WERI-Rb-1 (cell line): ENCODE measurements at regions not wholly inside any gene's neighbourhood (a gene's known extent, or its start where the extent isn't known, plus 50 kb on each side); places are given as distances from the start of the nearest gene placed in this dataset.
"Not testable (repeated sequence)": the region's sequence is repeated elsewhere in the genome, so short reads cannot be mapped to it uniquely, and the experiment has no call there.

Experiments used
- DNase-seq: peaks from one replicate; pipeline ENCODE4 v3.0.0-alpha.2; 2020
- H3K27ac ChIP-seq: fragments of 250-450 bp; sonication (Bioruptor Pico); 2 replicates; pipeline ENCODE4 v1.5.1; 2020; ENCODE audit warnings: mild to moderate bottlenecking, moderate library complexity
- H3K27me3 ChIP-seq: fragments of 250-450 bp; sonication (Bioruptor Pico); 2 replicates; pipeline ENCODE4 v1.5.1; 2021; ENCODE audit warnings: mild to moderate bottlenecking, low read depth, moderate library complexity; ENCODE audit not compliant: insufficient read depth, severe bottlenecking
- H3K36me3 ChIP-seq: fragments of 250-450 bp; sonication (Bioruptor Pico); 2 replicates; pipeline ENCODE4 v1.5.1; 2020; ENCODE audit warnings: mild to moderate bottlenecking, moderate library complexity
- H3K4me3 ChIP-seq: 2 replicates; pipeline ENCODE4 v1.5.1; 2011; ENCODE audit warnings: low read depth, mild to moderate bottlenecking, control low read depth, low read length
- H3K9me3 ChIP-seq: fragments of 250-450 bp; sonication (Bioruptor Pico); 2 replicates; pipeline ENCODE4 v1.5.1; 2021; ENCODE audit warnings: mild to moderate bottlenecking, moderate library complexity; ENCODE audit not compliant: severe bottlenecking
- TF ChIP-seq, protein P1 (sequence below): IDR thresholded peaks from 2 replicates; pipeline ENCODE4 v1.5.1; 2011; ENCODE audit warnings: low read depth, mild to moderate bottlenecking, control low read depth, inconsistent platforms, low read length

DNA sequence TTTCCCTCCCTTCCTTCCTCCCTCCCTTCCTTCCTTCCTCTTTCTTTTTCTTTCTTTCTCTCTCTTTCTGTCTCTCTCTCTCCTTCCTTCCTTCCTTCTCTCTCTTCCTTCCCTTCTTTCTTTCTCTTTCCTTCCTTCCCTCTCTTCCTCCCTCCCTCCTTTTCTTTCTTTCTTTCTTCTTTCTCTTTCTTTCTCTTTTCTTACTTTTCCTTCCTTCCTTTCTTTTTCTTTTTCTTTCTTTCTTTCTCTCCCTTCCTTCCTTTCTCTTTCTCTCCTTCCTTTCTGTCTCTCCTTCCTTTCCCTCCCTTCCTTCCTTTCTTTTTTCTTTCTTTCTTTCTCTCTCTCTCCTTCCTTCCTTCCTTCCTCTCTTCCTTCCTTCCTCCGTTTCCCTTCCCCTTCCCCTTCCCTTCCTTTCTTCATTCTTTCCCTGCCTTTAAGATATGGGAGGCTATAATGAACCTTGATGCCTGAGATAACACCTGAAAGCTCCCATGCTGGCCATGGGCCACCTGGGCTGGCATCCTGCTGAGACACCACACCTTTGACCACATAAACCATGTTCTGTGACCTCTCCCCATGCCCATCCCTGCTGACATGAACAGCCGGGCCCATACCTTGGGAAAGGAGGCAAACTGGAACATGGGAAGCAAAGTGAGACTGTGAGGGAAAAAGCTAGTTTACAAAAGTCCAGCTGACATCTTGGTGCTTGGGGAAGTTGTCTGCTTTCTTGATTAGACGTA is 197.8 kb upstream of the ZNF618 start:
- Histone ChIP-seq H3K36me3 (no peaks in the 10 kb centered on the region), H3K9me3 (no peaks in the 10 kb centered on the region), H3K27me3 (no peaks in the 10 kb centered on the region), H3K4me3 (no peak overlapping the region), H3K27ac (no peak overlapping the region)
- no peak for DNase-seq
- TF ChIP-seq, protein P1, sequence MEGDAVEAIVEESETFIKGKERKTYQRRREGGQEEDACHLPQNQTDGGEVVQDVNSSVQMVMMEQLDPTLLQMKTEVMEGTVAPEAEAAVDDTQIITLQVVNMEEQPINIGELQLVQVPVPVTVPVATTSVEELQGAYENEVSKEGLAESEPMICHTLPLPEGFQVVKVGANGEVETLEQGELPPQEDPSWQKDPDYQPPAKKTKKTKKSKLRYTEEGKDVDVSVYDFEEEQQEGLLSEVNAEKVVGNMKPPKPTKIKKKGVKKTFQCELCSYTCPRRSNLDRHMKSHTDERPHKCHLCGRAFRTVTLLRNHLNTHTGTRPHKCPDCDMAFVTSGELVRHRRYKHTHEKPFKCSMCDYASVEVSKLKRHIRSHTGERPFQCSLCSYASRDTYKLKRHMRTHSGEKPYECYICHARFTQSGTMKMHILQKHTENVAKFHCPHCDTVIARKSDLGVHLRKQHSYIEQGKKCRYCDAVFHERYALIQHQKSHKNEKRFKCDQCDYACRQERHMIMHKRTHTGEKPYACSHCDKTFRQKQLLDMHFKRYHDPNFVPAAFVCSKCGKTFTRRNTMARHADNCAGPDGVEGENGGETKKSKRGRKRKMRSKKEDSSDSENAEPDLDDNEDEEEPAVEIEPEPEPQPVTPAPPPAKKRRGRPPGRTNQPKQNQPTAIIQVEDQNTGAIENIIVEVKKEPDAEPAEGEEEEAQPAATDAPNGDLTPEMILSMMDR: no peak

DNA sequence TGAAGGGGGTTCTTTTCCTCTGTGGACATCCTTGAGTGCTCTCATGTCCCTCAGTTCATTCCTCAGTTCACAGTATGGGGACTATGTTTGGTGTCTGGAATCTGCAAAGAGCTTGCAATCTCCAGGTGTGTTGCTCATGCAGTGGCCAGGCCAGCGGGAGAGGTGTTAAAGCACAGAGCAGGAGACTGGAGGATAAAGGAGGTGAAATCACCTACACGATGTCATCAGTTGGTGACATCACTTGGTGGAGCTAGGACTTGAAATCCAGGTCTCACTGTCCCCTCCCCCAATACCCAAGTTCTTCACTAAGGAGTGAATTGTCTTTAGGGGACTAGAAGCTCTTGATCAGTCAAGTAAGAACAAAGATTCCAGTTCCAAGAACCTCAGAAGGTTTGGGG is 197.3 kb upstream of the ZNF618 start:
- no peak overlapping the region for H3K4me3 ChIP-seq
- no peak for DNase-seq
- H3K36me3 ChIP-seq: no peaks in the 10 kb centered on the region
- H3K27me3 ChIP-seq: no peaks in the 10 kb centered on the region
- no peak overlapping the region for H3K27ac ChIP-seq
- no peaks in the 10 kb centered on the region for H3K9me3 ChIP-seq
- TF ChIP-seq, protein P1: no peak

DNA sequence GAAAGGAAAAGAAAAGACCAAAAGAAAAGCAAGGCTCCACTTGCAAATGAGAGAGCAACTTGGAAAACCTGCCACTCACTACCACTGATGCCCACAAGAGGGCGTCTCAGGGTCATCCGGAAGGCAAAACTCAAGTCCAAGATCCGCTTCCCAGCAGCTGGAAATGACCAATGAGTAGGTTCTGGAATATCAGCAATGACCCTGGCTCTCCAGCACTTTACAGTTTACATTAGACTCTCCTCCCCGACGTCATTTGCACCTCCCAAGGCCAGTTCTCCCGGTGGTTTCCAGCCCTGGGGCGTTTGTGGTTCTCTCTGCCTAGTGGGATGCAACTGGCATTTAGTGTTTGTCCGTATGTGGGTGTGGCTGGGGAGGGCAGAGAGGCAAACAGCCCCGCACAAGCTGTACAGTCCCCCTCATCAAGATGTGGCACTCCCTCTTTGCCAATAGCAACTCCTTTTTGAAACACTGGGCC is 193.8 kb upstream of the ZNF618 start:
- TF ChIP-seq, protein P1: peak; percentile 98
- Histone ChIP-seq H3K36me3 (no peaks in the 10 kb centered on the region), H3K9me3 (no peaks in the 10 kb centered on the region), H3K27ac (no peak overlapping the region), H3K27me3 (no peaks in the 10 kb centered on the region), H3K4me3 (no peak overlapping the region)
- peak; percentile 86 for DNase-seq

DNA sequence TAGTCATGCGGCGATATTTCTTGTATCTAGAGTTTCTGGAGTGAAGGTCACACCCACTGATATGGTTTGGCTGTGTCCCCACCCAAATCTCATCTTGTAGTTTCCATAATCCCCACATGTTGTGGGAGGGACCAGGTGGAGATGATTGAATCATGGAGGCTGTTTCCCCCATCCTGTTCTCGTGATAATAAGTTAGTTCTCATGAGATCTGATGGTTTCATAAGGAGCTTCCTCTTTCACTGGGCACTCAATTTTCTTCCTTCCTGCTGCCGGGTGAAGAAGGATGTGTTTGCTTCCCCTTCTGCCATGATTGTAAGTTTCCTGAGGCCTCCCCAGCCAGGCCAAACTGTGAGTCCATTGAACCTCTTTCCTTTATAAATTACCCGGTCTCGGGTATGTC is 190.5 kb upstream of the ZNF618 start:
- not testable (repeated sequence) for H3K9me3 ChIP-seq, H3K36me3 ChIP-seq, H3K4me3 ChIP-seq, DNase-seq, H3K27me3 ChIP-seq, H3K27ac ChIP-seq

DNA sequence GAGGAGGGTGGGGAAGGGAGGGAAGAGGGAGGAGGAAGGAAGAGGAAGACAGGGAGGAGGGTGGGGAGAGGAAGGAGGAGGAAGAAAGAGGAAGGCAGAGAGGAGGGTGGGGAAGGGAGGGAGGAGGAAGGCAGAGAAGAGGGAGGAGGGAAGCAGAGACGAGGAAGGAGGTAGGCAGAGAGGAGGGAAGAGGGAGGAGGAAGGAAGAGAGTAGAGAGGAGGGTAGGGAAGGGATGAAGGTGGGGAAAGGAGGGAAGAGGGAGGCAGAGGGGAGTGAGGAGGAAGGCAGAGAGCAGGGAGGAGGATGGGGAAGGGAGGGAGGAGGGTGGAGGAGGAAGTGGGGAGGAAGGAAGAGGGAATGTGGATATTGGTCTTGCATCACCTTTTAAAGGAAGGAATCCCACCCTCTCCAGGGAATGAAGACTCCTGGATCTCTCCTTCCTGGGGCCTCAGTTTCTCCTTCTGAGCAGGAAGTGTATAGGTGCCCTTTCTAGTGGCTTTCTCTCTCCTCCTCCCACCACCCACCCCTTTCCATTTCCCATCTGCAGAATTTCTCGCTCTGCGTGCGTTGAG is 188.9 kb upstream of the ZNF618 start:
- Histone ChIP-seq H3K4me3 (no peak overlapping the region), H3K27me3 (no peaks in the 10 kb centered on the region), H3K27ac (no peak overlapping the region), H3K36me3 (no peaks in the 10 kb centered on the region), H3K9me3 (peaks cover 3% of the 10 kb centered on the region)
- TF ChIP-seq, protein P1: no peak
- no peak for DNase-seq

DNA sequence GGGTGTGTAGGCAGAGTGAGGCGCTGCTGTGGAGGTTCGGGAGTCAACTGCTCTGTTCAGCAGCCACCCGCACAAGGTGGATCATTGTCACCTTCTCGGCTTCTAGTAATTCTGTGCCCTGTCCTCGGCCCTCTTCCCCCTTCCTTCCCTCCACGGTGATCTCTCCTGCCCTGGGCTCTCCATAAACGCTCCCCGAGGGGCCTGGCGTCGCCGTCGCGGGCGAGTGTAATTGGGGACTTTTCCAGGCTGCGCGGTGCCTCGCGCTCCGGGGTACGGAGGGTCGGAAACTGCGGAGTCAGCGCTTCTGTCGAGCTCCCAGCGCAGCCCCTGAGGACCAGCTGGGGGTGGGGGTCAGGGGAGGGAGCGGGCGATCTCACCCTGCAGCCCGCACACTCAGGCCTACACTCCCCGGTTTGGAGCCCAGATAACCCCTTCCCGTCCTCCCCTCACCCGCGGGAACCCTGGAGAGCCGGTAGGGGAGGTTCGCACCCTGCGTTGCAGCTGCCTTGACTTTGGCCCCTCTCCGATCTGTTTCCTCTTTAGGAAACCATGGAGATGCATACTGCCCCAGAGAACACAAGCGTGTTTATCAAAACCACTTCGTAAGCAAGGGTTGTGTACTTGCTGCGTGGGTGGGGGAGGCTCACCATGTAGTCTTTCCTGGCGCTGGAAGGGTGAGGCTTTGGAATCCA is 188.3 kb upstream of the ZNF618 start:
- TF ChIP-seq, protein P1: no peak
- Histone ChIP-seq H3K9me3 (peaks cover 3% of the 10 kb centered on the region), H3K27me3 (no peaks in the 10 kb centered on the region), H3K36me3 (no peaks in the 10 kb centered on the region), H3K4me3 (no peak overlapping the region), H3K27ac (no peak overlapping the region)
- DNase-seq: no peak
